HEK293 (cell line): ENCODE measurements at regions not wholly inside any gene's neighbourhood (a gene's known extent, or its start where the extent isn't known, plus 50 kb on each side); places are given as distances from the start of the nearest gene placed in this dataset.

Experiments used
- CTCF ChIA-PET: fragments of 350-600 bp; formaldehyde crosslinking; extraction: SDS; loops from one replicate; lab custom pipeline; 2021; ENCODE audit warnings: antibody characterized with exemption; lab: Yijun Ruan, JAX
- POLR2A ChIA-PET: fragments of 300-600 bp; formaldehyde crosslinking; extraction: SDS; loops from one replicate; lab custom pipeline; 2020; ENCODE audit warnings: antibody characterized with exemption, inconsistent platforms; lab: Yijun Ruan, JAX
- H3K27ac ChIP-seq: fragments of 200-500 bp; sonication (Bioruptor generic); 2 replicates; pipeline ENCODE4 v1.5.1; 2014; ENCODE audit warnings: low read depth, low read length, control low read depth, inconsistent platforms; ENCODE audit errors: extremely low read depth
- H3K36me3 ChIP-seq, 2 experiments: fragments of 200-500 bp in 1 of 2; sonication (Bioruptor generic) in 1 of 2; 1 replicate in 1 of 2; 2 replicates in 1 of 2; pipeline ENCODE4 v1.5.1; 2014 to 2017; ENCODE audit warnings: inconsistent platforms in 2 of 2, low read length in 2 of 2; ENCODE audit not compliant: control insufficient read depth in 2 of 2, insufficient read depth in 1 of 2
- H3K4me1 ChIP-seq: fragments of 200-500 bp; sonication (Bioruptor generic); 2 replicates; pipeline ENCODE4 v1.5.1; 2014; ENCODE audit warnings: mild to moderate bottlenecking, low read length, inconsistent platforms; ENCODE audit not compliant: control insufficient read depth, insufficient read depth
- H3K4me3 ChIP-seq: 2 replicates; pipeline ENCODE4 v1.5.1; 2011; ENCODE audit warnings: low read depth, mild to moderate bottlenecking, control low read depth, low read length, moderate library complexity
- H3K9me3 ChIP-seq: fragments of 200-500 bp; sonication (Bioruptor generic); 2 replicates; pipeline ENCODE4 v1.5.1; 2014; ENCODE audit warnings: low read depth, low read length, inconsistent platforms; ENCODE audit not compliant: control insufficient read depth, insufficient read depth
- GLI4 ChIP-seq: fragments of 450-650 bp; formaldehyde crosslinking; IDR thresholded peaks from 2 replicates; pipeline ENCODE4 v1.5.1; 2016; ENCODE audit warnings: missing biosample characterization, missing genetic modification characterization
- HOXD13 ChIP-seq: sonication (generic); formaldehyde crosslinking; IDR thresholded peaks from 2 replicates; pipeline ENCODE4 v1.8.0; 2022; ENCODE audit warnings: missing genetic modification reagents, borderline replicate concordance
- PATZ1 ChIP-seq: fragments of 450-650 bp; formaldehyde crosslinking; IDR thresholded peaks from 2 replicates; pipeline ENCODE4 v1.5.1; 2016; ENCODE audit warnings: missing biosample characterization, missing genetic modification characterization
- PBX3 ChIP-seq: sonication (generic); formaldehyde crosslinking; IDR thresholded peaks from 2 replicates; pipeline ENCODE4 v1.8.1; 2022; ENCODE audit warnings: mild to moderate bottlenecking, moderate library complexity, missing genetic modification reagents
- SALL2 ChIP-seq: fragments of 450-650 bp; formaldehyde crosslinking; IDR thresholded peaks from 2 replicates; pipeline ENCODE4 v1.5.0; 2017; ENCODE audit warnings: missing biosample characterization, mild to moderate bottlenecking, missing genetic modification characterization, borderline replicate concordance
- TCF7L2 ChIP-seq: IDR thresholded peaks from 2 replicates; pipeline ENCODE4 v1.6.1; 2011; ENCODE audit warnings: low read depth, mild to moderate bottlenecking, inconsistent platforms, low read length, moderate library complexity, borderline replicate concordance
- ZBTB1 ChIP-seq: fragments of 450-650 bp; formaldehyde crosslinking; IDR thresholded peaks from 2 replicates; pipeline ENCODE4 v1.5.1; 2016; ENCODE audit warnings: missing biosample characterization, missing genetic modification characterization
- ZBTB49 ChIP-seq: fragments of 450-650 bp; formaldehyde crosslinking; IDR thresholded peaks from 2 replicates; pipeline ENCODE4 v1.5.1; 2016; ENCODE audit warnings: missing biosample characterization, missing genetic modification characterization, low read depth
- ZNF10 ChIP-seq: fragments of 450-650 bp; formaldehyde crosslinking; IDR thresholded peaks from 2 replicates; pipeline ENCODE4 v1.5.1; 2017; ENCODE audit warnings: missing biosample characterization, missing genetic modification characterization
- ZNF133 ChIP-seq: fragments of 450-650 bp; formaldehyde crosslinking; IDR thresholded peaks from 2 replicates; pipeline ENCODE4 v1.5.1; 2016; ENCODE audit warnings: missing biosample characterization, missing genetic modification characterization
- ZNF175 ChIP-seq: fragments of 450-650 bp; formaldehyde crosslinking; IDR thresholded peaks from 2 replicates; pipeline ENCODE4 v1.5.1; 2016; ENCODE audit warnings: missing biosample characterization, missing genetic modification characterization
- ZNF280D ChIP-seq: fragments of 450-650 bp; formaldehyde crosslinking; IDR thresholded peaks from 2 replicates; pipeline ENCODE4 v1.5.1; 2016; ENCODE audit warnings: missing biosample characterization, missing genetic modification characterization
- ZNF37A ChIP-seq: fragments of 450-650 bp; IDR thresholded peaks from 2 replicates; pipeline ENCODE4 v1.5.1; 2018; ENCODE audit warnings: missing biosample characterization, missing genetic modification characterization
- ZNF398 ChIP-seq: fragments of 450-650 bp; formaldehyde crosslinking; IDR thresholded peaks from 2 replicates; pipeline ENCODE4 v1.5.1; 2017; ENCODE audit warnings: missing biosample characterization, missing genetic modification characterization
- ZNF473 ChIP-seq: fragments of 450-650 bp; formaldehyde crosslinking; IDR thresholded peaks from 2 replicates; pipeline ENCODE4 v1.5.1; 2017; ENCODE audit warnings: missing biosample characterization, missing genetic modification characterization
- ZNF501 ChIP-seq: fragments of 450-650 bp; formaldehyde crosslinking; IDR thresholded peaks from 2 replicates; pipeline ENCODE4 v1.5.1; 2016; ENCODE audit warnings: missing biosample characterization, missing genetic modification characterization
- ZNF555 ChIP-seq: fragments of 450-650 bp; formaldehyde crosslinking; conservative IDR thresholded peaks from 2 replicates; pipeline ENCODE4 v1.5.1; 2017; ENCODE audit warnings: missing biosample characterization, mild to moderate bottlenecking, missing genetic modification characterization, inconsistent platforms
- ZNF580 ChIP-seq: fragments of 450-650 bp; formaldehyde crosslinking; IDR thresholded peaks from 2 replicates; pipeline ENCODE4 v1.5.1; 2016; ENCODE audit warnings: missing biosample characterization, missing genetic modification characterization
- ZNF596 ChIP-seq: fragments of 450-650 bp; IDR thresholded peaks from 2 replicates; pipeline ENCODE4 v1.5.0; 2018; ENCODE audit warnings: missing biosample characterization, mild to moderate bottlenecking, missing genetic modification characterization, moderate library complexity
- ZNF658 ChIP-seq: fragments of 450-650 bp; formaldehyde crosslinking; IDR thresholded peaks from 2 replicates; pipeline ENCODE4; 2016; ENCODE audit warnings: missing biosample characterization, missing genetic modification characterization
- ZSCAN30 ChIP-seq: fragments of 450-650 bp; IDR thresholded peaks from 2 replicates; pipeline ENCODE4 v1.5.1; 2018; ENCODE audit warnings: missing biosample characterization, mild to moderate bottlenecking, missing genetic modification characterization, moderate library complexity
- ZSCAN5A ChIP-seq: fragments of 450-650 bp; formaldehyde crosslinking; IDR thresholded peaks from 2 replicates; pipeline ENCODE4 v1.5.1; 2016; ENCODE audit warnings: missing biosample characterization, missing genetic modification characterization

- Histone ChIP-seq H3K36me3 (no peaks in the 10 kb centered on the region), H3K4me3 (no peak overlapping the region), H3K27ac (no peak overlapping the region), H3K9me3 (no peaks in the 10 kb centered on the region), H3K4me1 (no peaks in the 10 kb centered on the region)
- TF ChIP-seq ZNF658 (tag by site-specific recombination) (no peak), HOXD13 (CRISPR knock-in tag) (no peak), ZNF175 (no peak), ZSCAN5A (no peak), ZNF596 (no peak), ZNF580 (tag by site-specific recombination) (no peak), SALL2 (tag by site-specific recombination) (no peak), ZNF398 (no peak), PBX3 (CRISPR knock-in tag) (no peak), ZNF37A (no peak), ZNF10 (tag by site-specific recombination) (no peak), ZNF473 (tag by site-specific recombination) (no peak), ZNF133 (no peak), ZNF280D (tag by site-specific recombination) (no peak), ZBTB1 (tag by site-specific recombination) (no peak), TCF7L2 (no peak)
- ChIA-PET CTCF (no interaction called here), POLR2A (no interaction called here)
Observed at GRCh38 chr6:113194090-113194489, 663.1 kb upstream of the MARCKS start.

- H3K9me3 ChIP-seq: no peaks in the 10 kb centered on the region
- H3K4me1 ChIP-seq: no peaks in the 10 kb centered on the region
- no peak overlapping the region for H3K4me3 ChIP-seq
- ChIA-PET CTCF (interaction anchor here (1.6 kb wide), 1 partner anchor 14 kb away, joined by 4 read pairs; no protein-coding TSS in a partner anchor), POLR2A (no interaction called here)
- H3K27ac ChIP-seq: no peak overlapping the region
- H3K36me3 ChIP-seq: no peaks in the 10 kb centered on the region
- TF ChIP-seq GLI4 (tag by site-specific recombination) (no peak), ZNF473 (tag by site-specific recombination) (no peak), ZNF133 (no peak), ZSCAN30 (tag by site-specific recombination) (no peak), ZBTB49 (no peak), ZNF555 (tag by site-specific recombination) (no peak), PATZ1 (tag by site-specific recombination) (no peak), ZNF501 (tag by site-specific recombination) (no peak)
Observed at GRCh38 chr6:113202852-113203714, 654.1 kb upstream of the MARCKS start.
